ENCODE measurements at regions not wholly inside any gene's neighbourhood (a gene's known extent, or its start where the extent isn't known, plus 50 kb on each side); places are given as distances from the start of the nearest gene placed in this dataset.

GRCh38 chr20:19137641-19138040 is 74.8 kb upstream of the SLC24A3 start:
- TF ChIP-seq CTCF (IDR thresholded peaks at IDR 0.05) (no peak), POLR2AphosphoS5 (IDR thresholded peaks at IDR 0.05) (no peak), POLR2A (IDR thresholded peaks at IDR 0.05) (no peak)
